ENCODE measurements at regions not wholly inside any gene's neighbourhood (a gene's known extent, or its start where the extent isn't known, plus 50 kb on each side); places are given as distances from the start of the nearest gene placed in this dataset.

DNA sequence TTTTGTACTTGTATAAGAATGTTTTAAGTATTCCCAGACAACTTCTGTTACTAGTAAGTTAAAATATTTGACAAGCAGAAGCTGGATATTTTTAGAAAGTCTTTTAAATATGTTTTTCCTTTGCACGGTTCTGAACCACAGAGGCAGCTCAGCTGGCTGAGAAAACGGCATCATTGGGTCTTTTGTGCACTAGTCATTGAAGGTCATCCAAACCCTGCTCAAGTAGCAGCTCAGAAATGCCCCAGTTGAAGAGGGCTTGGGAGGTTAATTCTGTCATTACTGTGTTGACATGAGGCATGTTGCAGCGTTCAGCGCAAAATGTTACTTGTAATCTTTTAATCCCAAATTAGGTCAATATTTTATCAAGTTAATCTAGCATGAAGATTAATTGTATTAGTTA lies 383.7 kb upstream of the FAM241A start:
- DNase-seq = no peak

GRCh38 chr4:111770514-111770913 lies 374.7 kb upstream of the FAM241A start:
- no peak for DNase-seq

DNA sequence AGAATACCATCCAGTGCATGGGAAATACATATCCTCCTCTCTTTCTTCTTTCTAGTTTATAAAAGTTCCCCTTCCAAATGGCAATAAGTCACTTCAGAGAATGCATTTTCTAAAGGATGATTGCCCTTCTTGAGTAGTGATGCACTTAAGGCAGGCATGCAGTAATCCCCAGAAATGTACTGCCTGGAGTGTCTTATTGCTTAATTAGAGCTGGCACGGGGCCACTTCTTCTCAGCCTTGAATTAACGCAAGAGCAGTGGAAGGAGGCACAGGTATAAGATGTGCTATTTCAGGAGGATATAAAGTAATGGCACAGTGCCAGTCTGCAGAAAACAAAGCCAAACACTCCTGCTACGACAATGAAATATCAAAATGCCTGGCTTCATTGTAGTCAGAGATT lies 371.4 kb upstream of the FAM241A start:
- no peak for DNase-seq

DNA sequence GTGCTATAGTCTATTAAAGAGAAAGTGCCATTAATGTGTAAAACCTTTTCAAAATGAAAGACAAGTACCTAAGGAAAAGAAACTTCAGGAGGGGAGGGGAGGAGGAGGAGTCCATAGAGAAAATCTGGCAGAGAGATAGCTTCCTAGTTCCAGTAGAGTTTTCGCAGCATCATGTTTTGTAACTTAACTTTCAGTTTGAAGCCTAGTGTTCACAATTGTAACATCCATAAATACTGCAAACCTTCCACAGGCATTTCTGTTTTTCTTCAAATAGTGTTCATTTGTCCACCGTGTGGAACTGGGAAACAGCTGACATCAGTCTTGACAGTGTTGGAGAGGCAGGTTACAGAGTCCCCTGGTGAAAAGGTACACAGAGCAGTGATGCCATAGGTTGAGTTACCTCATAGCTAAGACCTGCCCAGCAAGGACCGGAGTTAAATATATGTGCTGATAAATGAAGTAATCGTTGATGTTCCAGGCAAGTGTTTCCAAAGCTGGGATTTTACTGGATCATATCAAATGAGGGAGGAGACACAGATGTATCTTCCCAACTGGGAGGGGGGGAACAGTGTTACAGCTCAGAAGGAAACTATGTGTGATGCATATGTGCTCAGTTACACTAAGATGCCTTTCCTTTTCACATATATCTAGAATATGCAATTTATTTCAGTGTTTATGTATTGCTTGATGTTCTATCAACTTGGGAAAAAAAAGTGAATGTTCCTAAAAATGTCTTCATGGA lies 369.5 kb upstream of the FAM241A start:
- DNase-seq = no peak

DNA sequence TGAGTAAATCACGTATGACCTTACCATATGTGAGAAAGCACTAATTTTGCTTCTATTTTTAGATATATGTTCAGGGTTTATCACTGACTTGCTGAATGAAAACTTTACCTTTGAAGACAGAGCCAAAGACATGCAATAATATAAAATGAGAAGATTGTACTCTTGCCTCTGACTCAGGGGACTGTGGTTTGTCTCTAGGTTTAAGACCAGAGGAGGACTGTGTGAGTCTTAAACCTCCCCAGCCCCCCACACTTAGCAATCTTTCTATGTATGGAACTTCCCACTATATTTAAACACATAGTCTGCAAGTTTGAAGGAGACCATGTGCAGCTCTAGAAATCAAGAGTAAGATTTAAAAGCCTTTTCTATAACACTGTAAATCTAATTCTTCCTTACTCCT lies 368.7 kb upstream of the FAM241A start:
- no peak for DNase-seq

DNA sequence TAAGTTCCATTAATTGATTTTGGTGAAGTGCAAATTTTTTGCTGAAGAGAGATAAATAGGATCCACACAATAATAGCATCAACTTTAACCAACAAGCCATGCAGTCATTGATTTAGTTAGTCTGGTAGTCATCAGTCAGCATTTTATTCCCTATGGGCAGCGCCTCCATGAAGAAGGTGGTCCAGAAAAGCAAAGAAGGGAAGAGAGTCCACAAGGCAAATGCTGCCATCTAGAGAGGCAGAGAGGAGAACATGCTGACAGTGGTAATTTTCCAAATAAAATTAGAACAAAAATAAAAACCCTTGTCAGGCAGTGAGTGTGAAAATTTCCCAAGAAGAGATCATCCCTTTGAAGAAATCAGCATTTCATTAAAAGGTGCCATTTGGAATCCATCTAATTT lies 366.7 kb upstream of the FAM241A start:
- DNase-seq = no peak

- no peak for DNase-seq
Measured at GRCh38 chr4:111780965-111781364, 364.3 kb upstream of the FAM241A start.

- DNase-seq = no peak
Measured at GRCh38 chr4:111781611-111782010, 363.6 kb upstream of the FAM241A start.

DNA sequence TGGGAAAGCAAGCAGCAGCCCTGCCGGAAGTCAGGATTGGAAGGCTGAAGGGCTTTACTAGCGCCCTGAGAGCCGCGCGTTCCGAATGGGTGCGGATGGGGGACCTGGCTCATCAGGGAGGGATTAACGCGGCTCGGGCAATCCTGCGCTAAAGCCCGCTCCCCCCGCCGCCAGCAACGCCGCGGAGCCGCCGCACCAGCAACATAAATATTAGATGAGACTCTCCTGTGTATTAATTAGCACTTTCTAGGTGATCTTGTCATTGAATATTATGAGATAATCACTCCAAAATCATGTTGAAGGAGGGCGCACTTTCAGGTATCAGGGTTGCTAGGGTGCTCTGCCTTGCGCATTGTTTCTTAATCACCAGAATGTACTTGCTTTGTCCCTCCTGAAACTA lies 357.2 kb upstream of the FAM241A start:
- no peak for DNase-seq

- no peak for DNase-seq
Measured at GRCh38 chr4:111789901-111790640, 355.2 kb upstream of the FAM241A start.

GRCh38 chr4:111792632-111793031 lies 352.6 kb upstream of the FAM241A start:
- no peak for DNase-seq

GRCh38 chr4:111793433-111794091 lies 351.7 kb upstream of the FAM241A start:
- no peak for DNase-seq

- DNase-seq = no peak
Measured at GRCh38 chr4:111797455-111798163, 347.6 kb upstream of the FAM241A start.

GRCh38 chr4:111798840-111799239 lies 346.4 kb upstream of the FAM241A start:
- no peak for DNase-seq

GRCh38 chr4:111800551-111800950 lies 344.7 kb upstream of the FAM241A start:
- no peak for DNase-seq

- no peak for DNase-seq
Measured at GRCh38 chr4:111802191-111802590, 343.1 kb upstream of the FAM241A start.

GRCh38 chr4:111806331-111806730 lies 338.9 kb upstream of the FAM241A start:
- no peak for DNase-seq

- DNase-seq = no peak
Measured at GRCh38 chr4:111807576-111807975, 337.7 kb upstream of the FAM241A start.

DNA sequence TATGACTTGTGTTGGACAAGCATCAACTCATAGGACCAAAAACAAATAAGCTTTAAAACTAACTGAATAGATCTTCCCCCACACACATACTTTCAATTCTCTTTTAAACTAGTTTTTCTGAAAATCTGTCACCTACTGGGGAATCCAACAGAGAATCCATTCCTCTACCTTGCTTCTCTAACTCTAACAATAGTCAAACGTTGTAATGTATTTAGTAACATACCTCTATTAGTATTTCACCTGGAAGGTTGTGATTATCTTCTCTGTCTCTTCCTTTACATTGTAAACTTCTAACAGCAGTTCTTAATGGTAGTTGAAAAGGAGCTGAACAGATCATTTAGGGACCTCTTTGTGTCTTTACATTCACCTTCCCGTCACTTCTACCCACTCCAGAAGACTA lies 337.1 kb upstream of the FAM241A start:
- no peak for DNase-seq

GRCh38 chr4:111811661-111812060 lies 333.6 kb upstream of the FAM241A start:
- DNase-seq = no peak

DNA sequence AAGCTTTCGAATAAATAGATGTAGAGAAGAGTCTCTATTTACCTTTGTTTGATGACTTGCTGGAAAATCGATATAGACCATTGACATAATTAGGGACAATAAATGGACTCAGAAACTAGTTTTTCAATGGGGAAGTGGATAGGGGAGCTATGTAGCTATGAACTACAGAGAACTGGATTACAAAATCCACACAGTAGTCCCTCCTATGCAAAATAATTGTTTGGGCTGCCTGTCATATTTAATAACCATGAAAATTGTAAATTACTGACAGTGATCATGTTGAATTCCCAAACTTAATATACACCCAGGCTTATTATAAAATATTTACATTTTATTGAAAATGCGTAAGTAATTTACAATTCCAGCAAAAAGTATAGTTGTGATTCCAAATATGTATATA lies 333.1 kb upstream of the FAM241A start:
- no peak for DNase-seq

- DNase-seq = no peak
Measured at GRCh38 chr4:111812760-111813159, 332.5 kb upstream of the FAM241A start.

DNA sequence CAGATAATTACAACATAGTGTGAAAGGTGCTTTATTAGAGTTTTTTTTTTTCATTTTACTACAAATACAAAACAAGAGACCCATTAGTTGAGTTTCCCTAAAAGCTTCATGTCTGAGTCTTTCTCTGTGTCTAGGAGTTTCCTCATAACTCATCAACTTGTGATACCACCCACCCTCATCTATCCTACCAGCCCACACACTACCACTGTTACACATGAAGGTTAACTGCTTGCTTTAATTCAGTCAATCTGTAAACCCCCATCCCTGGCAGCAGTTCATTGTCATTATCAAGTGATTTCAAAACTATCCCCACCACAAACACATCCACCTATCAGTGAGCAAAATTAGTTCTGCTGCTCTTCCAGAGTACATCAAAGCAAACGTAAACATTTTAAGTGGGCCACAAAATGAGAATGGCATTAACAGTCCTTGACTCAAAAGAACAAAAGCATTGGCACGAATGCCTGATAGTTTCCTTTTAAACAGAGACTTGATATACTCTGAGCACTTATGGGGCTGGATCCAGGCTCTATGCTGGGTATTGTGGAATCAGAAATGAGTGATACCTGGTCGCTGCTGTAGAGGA lies 331.6 kb upstream of the FAM241A start:
- no peak for DNase-seq

Data from femur (tissue), 1 donor.